Liver (tissue), 8 donors: ENCODE measurements at regions not wholly inside any gene's neighbourhood (a gene's known extent, or its start where the extent isn't known, plus 50 kb on each side); places are given as distances from the start of the nearest gene placed in this dataset.

ENCODE experiments used
- DNase-seq: peaks from one replicate; pipeline ENCODE4 v3.0.0-alpha.2; 2017; ENCODE audit warnings: low spot score
- H3K27ac ChIP-seq, 2 donors: one replicate each; pipeline ENCODE4 v1.7.0; 2013; ENCODE audit warnings: inconsistent platforms in 2 of 2, low read length in 2 of 2, control low read depth in 1 of 2, low read depth in 1 of 2, mild to moderate bottlenecking in 1 of 2
- H3K27me3 ChIP-seq, 4 donors: one replicate each; pipeline versions ENCODE4 v1.6.1 to v1.7.0; 2013; ENCODE audit warnings: low read length in 3 of 4, inconsistent platforms in 1 of 4, mild to moderate bottlenecking in 1 of 4, moderate library complexity in 1 of 4; ENCODE audit not compliant: control insufficient read depth in 4 of 4, insufficient read depth in 4 of 4
- H3K36me3 ChIP-seq, 4 donors: one replicate each; pipeline versions ENCODE4 v1.6.1 to v1.7.0; 2013; ENCODE audit warnings: low read length in 3 of 4, mild to moderate bottlenecking in 3 of 4, low read depth in 1 of 4, moderate library complexity in 1 of 4; ENCODE audit not compliant: control insufficient read depth in 4 of 4, insufficient read depth in 3 of 4
- H3K4me1 ChIP-seq, 4 donors: one replicate each; pipeline versions ENCODE4 v1.6.1 to v1.7.0; 2013; ENCODE audit warnings: low read length in 3 of 4, mild to moderate bottlenecking in 3 of 4, moderate library complexity in 1 of 4; ENCODE audit not compliant: control insufficient read depth in 4 of 4, insufficient read depth in 4 of 4
- H3K4me3 ChIP-seq, 3 donors: one replicate each; pipeline versions ENCODE4 v1.6.1 to v1.7.0; 2013; ENCODE audit warnings: low read length in 3 of 3, control low read depth in 1 of 3, low read depth in 1 of 3, mild to moderate bottlenecking in 1 of 3
- H3K9ac ChIP-seq, 2 donors: one replicate each; pipeline ENCODE4 v1.7.0; 2013; ENCODE audit warnings: low read length in 2 of 2, mild to moderate bottlenecking in 2 of 2, moderate library complexity in 2 of 2, control low read depth in 1 of 2, low read depth in 1 of 2
- H3K9me3 ChIP-seq, 4 donors: one replicate each; pipeline versions ENCODE4 v1.6.1 to v1.7.0; 2013; ENCODE audit warnings: low read length in 3 of 4; ENCODE audit not compliant: control insufficient read depth in 4 of 4
- EGR1 ChIP-seq, 2 donors: IDR thresholded peaks; 2 replicates each; pipeline ENCODE4 v1.6.1; 2016 to 2018; ENCODE audit warnings: antibody characterized with exemption in 2 of 2, low read depth in 2 of 2
- FOXA1 ChIP-seq: IDR thresholded peaks from 2 replicates; pipeline ENCODE4 v1.6.1; 2016; ENCODE audit warnings: antibody characterized with exemption
- FOXA2 ChIP-seq: IDR thresholded peaks from 2 replicates; pipeline ENCODE4 v1.6.1; 2016; ENCODE audit warnings: antibody characterized with exemption
- GABPA ChIP-seq, 2 donors: IDR thresholded peaks in 1 of 2; conservative IDR thresholded peaks in 1 of 2; 2 replicates each; pipeline ENCODE4 v1.6.1; 2016; ENCODE audit warnings: antibody characterized with exemption in 2 of 2, mild to moderate bottlenecking in 1 of 2, moderate library complexity in 1 of 2
- HNF4A ChIP-seq, 2 donors: conservative IDR thresholded peaks; 2 replicates each; pipeline ENCODE4 v1.6.1; 2016; ENCODE audit warnings: antibody characterized with exemption in 2 of 2, mild to moderate bottlenecking in 2 of 2
- HNF4G ChIP-seq: IDR thresholded peaks from 2 replicates; pipeline ENCODE4 v1.6.1; 2016; ENCODE audit warnings: antibody characterized with exemption
- JUND ChIP-seq, 2 donors: IDR thresholded peaks; 2 replicates each; pipeline ENCODE4 v1.6.1; 2016; ENCODE audit warnings: antibody characterized with exemption in 2 of 2
- NR2F2 ChIP-seq: IDR thresholded peaks from 2 replicates; pipeline ENCODE4 v1.6.1; 2016; ENCODE audit warnings: antibody characterized with exemption
- RAD21 ChIP-seq, 2 donors: IDR thresholded peaks; 2 replicates each; pipeline ENCODE4 v1.6.1; 2016; ENCODE audit warnings: antibody characterized with exemption in 2 of 2, mild to moderate bottlenecking in 2 of 2
- REST ChIP-seq: IDR thresholded peaks from 2 replicates; pipeline ENCODE4 v1.6.1; 2016; ENCODE audit warnings: antibody characterized with exemption, mild to moderate bottlenecking
- RXRA ChIP-seq, 2 donors: IDR thresholded peaks; 2 replicates each; pipeline ENCODE4 v1.6.1; 2017 to 2018; ENCODE audit warnings: antibody characterized with exemption in 2 of 2, mild to moderate bottlenecking in 1 of 2
- SP1 ChIP-seq: IDR thresholded peaks from 2 replicates; pipeline ENCODE4 v1.6.1; 2018; ENCODE audit warnings: antibody characterized with exemption, mild to moderate bottlenecking
- YY1 ChIP-seq: IDR thresholded peaks from 2 replicates; pipeline ENCODE4 v1.6.1; 2016; ENCODE audit warnings: antibody characterized with exemption, mild to moderate bottlenecking
- ZBTB33 ChIP-seq: IDR thresholded peaks from 2 replicates; pipeline ENCODE4 v1.6.1; 2016; ENCODE audit warnings: antibody characterized with exemption
- WGBS: extraction: QIAGEN DNeasy Blood & Tissue Kit; methylation state at CpG from one replicate; pipeline ENCODE4 v1.1.7; 2013; 5-methylcytosine and 5-hydroxymethylcytosine counted together
- TF ChIP-seq, protein P1 (sequence below): fragments of 150-350 bp; IDR thresholded peaks from 2 replicates; pipeline ENCODE4 v1.5.1; 2017; ENCODE audit warnings: improper control_type of control experiment, low read depth, low read length; ENCODE audit not compliant: missing input control
- TF ChIP-seq, protein P2 (sequence below): IDR thresholded peaks from 2 replicates; pipeline ENCODE4 v1.6.1; 2016; ENCODE audit warnings: antibody characterized with exemption
- donor health status: healthy.
- donor health status: healthy.
- donor health status: healthy.
- donor health status: healthy.
- donor health status: healthy.

DNA sequence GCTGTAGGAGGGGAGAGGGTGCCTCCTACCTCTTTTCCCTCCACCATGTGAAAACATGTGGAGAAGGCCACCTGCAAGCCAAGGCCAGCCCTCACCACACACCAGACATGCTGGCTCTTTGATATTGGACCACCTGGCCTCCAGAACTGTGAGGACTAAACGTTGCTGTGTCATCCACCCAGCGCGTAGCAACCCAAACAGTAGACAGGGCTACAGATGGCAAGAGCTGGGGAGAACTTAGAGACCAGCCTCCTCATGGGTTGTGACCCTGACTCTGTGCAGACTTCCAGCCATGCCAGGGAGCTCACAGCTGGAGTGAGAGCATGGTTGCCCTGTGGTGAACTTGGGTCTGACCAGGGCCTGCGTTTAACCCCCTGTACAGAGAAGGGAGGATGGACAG, 195.9 kb upstream of the CST7 start:
- Histone ChIP-seq H3K4me3 (no peak overlapping the region), H3K27ac (no peak overlapping the region), H3K4me1 (peaks cover 0 to 11% (median 9%) of the 10 kb centered on the region in 4 donors), H3K27me3 (no peaks in the 10 kb centered on the region), H3K9me3 (no peaks in the 10 kb centered on the region), H3K9ac (no peak overlapping the region), H3K36me3 (no peaks in the 10 kb centered on the region)
- TF ChIP-seq FOXA2 (no peak), JUND (IDR thresholded peaks at IDR 0.05) (no peak), SP1 (no peak), GABPA (IDR thresholded peaks at IDR 0.05 in 1 of 2, conservative IDR thresholded peaks at IDR 0.05 in 1 of 2) (no peak), HNF4G (no peak)
- 89% methylated on average over 4 of the region's 4 CpGs for WGBS
- DNase-seq, result no peak

DNA sequence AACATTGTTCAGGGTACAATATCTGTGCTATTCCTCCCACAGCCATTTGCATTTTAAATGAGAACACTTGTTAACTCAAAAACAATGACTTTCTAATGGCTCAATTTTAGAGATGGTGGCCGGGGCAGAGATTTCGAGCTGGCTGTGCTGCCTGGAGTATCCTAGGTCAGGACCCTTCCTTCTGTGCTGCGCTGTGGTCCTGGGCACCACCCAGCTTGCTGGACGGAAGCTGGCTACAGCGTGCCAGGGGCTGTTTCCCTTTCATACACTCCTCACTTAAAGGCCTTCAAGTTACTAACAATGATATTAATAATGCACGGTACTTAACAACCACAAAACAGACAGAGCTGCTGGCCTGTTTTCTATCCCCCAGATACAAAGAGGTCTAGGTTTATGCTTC, 194.4 kb upstream of the CST7 start:
- WGBS, result 85% methylated on average over 6 of the region's 6 CpGs
- TF ChIP-seq NR2F2, result no peak
- TF ChIP-seq FOXA2, result no peak
- no peak for TF ChIP-seq SP1
- no peak for TF ChIP-seq REST
- no peak for TF ChIP-seq RXRA (IDR thresholded peaks at IDR 0.05)
- Histone ChIP-seq H3K9ac (no peak overlapping the region), H3K9me3 (no peaks in the 10 kb centered on the region), H3K4me3 (no peak overlapping the region), H3K4me1 (peaks cover 0 to 11% (median 9%) of the 10 kb centered on the region in 4 donors), H3K27me3 (no peaks in the 10 kb centered on the region), H3K36me3 (no peaks in the 10 kb centered on the region), H3K27ac (no peak overlapping the region)
- no peak for DNase-seq

DNA sequence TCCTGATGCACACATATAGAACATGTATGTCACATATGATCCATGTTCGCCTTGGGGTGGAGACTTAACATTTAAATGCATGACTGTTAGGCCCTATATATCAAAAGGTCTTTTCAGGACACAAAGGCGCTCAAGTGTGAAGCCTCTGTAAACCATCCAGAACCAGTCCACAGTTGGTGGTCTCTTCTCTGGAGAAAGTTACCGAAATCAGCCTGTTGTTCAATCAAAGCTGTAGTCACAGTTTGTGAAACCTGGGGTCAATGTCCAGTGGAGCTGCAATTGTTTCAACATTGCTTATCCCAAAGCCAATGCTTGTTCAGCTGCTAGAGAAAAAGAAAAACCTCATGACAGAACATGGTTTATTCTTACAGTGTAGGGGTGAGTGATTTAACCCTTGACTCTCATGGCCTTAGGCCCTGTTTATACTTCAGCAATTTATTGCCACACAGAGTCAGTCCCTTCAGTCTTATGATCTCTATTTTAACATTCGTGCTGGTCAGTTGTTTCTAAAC, 193.6 kb upstream of the CST7 start:
- 48% methylated on average over 4 of the region's 4 CpGs for WGBS
- Histone ChIP-seq H3K36me3 (no peaks in the 10 kb centered on the region), H3K9ac (no peak overlapping the region), H3K27ac (peak overlapping the region; percentile 25 to 39), H3K4me1 (peaks cover 0 to 11% (median 9%) of the 10 kb centered on the region in 4 donors), H3K4me3 (no peak overlapping the region), H3K9me3 (peaks cover 0 to 2% (median under 1%) of the 10 kb centered on the region in 4 donors), H3K27me3 (no peaks in the 10 kb centered on the region)
- DNase-seq, result no peak
- TF ChIP-seq REST (peak; percentile 38), NR2F2 (peak; percentile 59), EGR1 (IDR thresholded peaks at IDR 0.05; ENCODE audit: low read depth in 2 of 2) (no peak), YY1 (peak; percentile 60), ZBTB33 (peak; percentile 75), FOXA2 (peak; percentile 73), GABPA (IDR thresholded peaks at IDR 0.05 in 1 of 2, conservative IDR thresholded peaks at IDR 0.05 in 1 of 2) (peak in 1 of 2 donors; percentile 15), HNF4A (conservative IDR thresholded peaks at IDR 0.05) (peak; percentile 98 to 99), RXRA (IDR thresholded peaks at IDR 0.05) (peak; percentile 78 to 84), FOXA1 (peak; percentile 6), RAD21 (IDR thresholded peaks at IDR 0.05) (peak; percentile 49 to 51)
- TF ChIP-seq, protein P1, sequence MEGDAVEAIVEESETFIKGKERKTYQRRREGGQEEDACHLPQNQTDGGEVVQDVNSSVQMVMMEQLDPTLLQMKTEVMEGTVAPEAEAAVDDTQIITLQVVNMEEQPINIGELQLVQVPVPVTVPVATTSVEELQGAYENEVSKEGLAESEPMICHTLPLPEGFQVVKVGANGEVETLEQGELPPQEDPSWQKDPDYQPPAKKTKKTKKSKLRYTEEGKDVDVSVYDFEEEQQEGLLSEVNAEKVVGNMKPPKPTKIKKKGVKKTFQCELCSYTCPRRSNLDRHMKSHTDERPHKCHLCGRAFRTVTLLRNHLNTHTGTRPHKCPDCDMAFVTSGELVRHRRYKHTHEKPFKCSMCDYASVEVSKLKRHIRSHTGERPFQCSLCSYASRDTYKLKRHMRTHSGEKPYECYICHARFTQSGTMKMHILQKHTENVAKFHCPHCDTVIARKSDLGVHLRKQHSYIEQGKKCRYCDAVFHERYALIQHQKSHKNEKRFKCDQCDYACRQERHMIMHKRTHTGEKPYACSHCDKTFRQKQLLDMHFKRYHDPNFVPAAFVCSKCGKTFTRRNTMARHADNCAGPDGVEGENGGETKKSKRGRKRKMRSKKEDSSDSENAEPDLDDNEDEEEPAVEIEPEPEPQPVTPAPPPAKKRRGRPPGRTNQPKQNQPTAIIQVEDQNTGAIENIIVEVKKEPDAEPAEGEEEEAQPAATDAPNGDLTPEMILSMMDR, result no peak
- TF ChIP-seq, protein P2, sequence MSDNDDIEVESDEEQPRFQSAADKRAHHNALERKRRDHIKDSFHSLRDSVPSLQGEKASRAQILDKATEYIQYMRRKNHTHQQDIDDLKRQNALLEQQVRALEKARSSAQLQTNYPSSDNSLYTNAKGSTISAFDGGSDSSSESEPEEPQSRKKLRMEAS, result peak; percentile 47
